Fibroblast of villous mesenchyme (primary cell): ENCODE measurements at regions not wholly inside any gene's neighbourhood (a gene's known extent, or its start where the extent isn't known, plus 50 kb on each side); places are given as distances from the start of the nearest gene placed in this dataset.
"Not testable (repeated sequence)": the region's sequence is repeated elsewhere in the genome, so short reads cannot be mapped to it uniquely, and the experiment has no call there.

Experiments used
- DNase-seq: peaks from one replicate; pipeline ENCODE4 v3.0.0-alpha.2; 2010; ENCODE audit warnings: low read depth
- H3K4me3 ChIP-seq: 2 replicates; pipeline ENCODE4 v1.5.1; 2011; ENCODE audit warnings: low read depth, mild to moderate bottlenecking, low read length
- TF ChIP-seq, protein P1 (sequence below): IDR thresholded peaks from 2 replicates; pipeline ENCODE4 v1.5.1; 2012; ENCODE audit warnings: low read depth, mild to moderate bottlenecking, low read length; ENCODE audit not compliant: insufficient read depth

DNA sequence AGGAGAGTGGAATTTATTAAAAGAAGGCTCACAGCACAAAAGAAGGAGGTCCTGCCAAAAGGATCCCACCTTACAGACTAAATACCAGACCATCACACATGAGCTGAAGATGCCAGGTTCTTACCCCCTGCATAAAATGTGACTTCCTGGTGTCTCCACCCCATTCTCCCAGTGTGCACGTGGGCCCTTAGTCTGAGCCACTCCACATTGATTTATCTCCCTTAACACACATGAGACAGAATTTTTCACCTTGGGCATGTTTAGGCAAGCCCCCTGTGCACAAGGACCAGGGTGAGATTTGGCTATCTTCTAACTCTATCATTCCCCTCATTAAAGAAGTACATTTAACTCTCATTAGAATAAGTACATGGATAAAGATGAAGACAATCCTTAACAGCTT, 916.7 kb downstream of the PLOD2 start:
- no peak overlapping the region for H3K4me3 ChIP-seq

DNA sequence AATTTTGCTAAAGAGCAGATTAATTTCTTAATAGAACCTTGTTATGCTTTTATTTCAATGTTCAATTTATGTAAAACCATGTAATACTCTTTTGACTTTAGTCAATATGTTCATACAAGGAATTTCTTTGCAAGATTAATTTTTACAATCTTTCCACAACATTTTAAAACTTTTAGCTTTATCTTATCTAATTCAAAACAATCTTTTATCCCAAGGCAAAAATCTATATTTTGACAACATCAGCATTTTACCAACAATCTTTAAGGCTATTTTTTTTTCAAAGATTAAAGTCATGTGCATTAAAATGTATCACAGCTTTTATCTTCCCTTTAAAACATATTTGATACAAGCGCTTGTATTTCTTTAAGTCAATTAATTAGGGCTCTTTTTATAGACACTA, 914.7 kb downstream of the PLOD2 start:
- no peak overlapping the region for H3K4me3 ChIP-seq
- TF ChIP-seq, protein P1, sequence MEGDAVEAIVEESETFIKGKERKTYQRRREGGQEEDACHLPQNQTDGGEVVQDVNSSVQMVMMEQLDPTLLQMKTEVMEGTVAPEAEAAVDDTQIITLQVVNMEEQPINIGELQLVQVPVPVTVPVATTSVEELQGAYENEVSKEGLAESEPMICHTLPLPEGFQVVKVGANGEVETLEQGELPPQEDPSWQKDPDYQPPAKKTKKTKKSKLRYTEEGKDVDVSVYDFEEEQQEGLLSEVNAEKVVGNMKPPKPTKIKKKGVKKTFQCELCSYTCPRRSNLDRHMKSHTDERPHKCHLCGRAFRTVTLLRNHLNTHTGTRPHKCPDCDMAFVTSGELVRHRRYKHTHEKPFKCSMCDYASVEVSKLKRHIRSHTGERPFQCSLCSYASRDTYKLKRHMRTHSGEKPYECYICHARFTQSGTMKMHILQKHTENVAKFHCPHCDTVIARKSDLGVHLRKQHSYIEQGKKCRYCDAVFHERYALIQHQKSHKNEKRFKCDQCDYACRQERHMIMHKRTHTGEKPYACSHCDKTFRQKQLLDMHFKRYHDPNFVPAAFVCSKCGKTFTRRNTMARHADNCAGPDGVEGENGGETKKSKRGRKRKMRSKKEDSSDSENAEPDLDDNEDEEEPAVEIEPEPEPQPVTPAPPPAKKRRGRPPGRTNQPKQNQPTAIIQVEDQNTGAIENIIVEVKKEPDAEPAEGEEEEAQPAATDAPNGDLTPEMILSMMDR: no peak
- DNase-seq: no peak

More for the DNA sequence above, 916.7 kb downstream of the PLOD2 start:
- no peak for DNase-seq
- TF ChIP-seq, protein P1: no peak

DNA sequence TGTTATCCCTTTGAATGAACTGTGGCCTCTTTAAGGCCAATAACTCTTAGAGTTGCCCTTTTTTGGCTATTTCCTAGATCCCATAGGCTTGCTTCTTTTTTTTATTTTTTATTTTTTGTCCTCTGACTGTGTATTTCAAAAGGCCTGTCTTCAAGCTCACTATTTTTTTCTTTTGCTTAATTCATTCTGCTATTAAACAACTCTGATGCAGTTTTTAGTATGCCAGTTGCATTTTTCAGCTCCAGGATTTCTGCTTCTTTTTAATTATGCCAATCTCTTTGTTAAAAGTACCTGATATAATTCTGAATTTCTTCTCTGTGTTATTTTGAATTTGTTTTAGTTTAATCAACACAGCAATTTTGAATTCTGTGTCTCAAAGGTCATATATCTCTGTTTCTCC, 912.1 kb downstream of the PLOD2 start:
- TF ChIP-seq, protein P1: no peak
- H3K4me3 ChIP-seq: no peak overlapping the region

DNA sequence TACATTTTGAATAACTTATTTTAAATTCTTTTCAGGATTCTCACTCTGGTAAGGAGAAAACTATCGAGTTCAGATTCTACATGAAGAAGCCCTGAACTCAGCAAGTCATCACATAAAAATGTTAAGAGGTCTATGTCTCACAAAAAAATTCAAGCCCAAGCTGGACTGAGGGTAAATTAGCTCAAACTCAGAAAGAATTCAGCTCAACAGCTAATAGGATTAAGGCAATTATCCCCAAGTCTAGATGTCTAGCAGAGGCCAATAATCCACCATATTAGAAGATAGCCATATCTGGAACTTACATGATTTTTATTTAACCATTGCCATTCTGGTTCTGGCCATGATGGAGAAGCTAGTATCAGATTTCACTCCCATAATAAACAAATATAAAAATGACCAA, 909.7 kb downstream of the PLOD2 start:
- no peak overlapping the region for H3K4me3 ChIP-seq
- DNase-seq: no peak
- TF ChIP-seq, protein P1: no peak

More for the DNA sequence above, 912.1 kb downstream of the PLOD2 start:
- no peak for DNase-seq

DNA sequence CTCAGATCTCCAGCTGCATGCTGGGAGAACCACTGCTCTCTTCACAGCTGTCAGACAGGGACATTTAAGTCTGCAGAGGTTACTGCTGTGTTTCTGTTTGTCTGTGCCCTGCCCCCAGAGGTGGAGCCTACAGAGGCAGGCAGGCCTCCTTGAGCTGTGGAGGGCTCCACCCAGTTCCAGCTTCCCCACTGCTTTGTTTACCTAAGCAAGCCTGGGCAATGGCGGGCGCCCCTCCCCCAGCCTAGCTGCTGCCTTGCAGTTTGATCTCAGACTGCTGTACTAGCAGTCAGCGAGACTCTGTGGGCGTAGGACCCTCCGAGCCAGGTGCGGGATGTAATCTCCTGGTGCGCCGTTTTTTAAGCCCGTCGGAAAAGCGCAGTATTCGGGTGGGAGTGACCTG, 903.0 kb downstream of the PLOD2 start:
- H3K4me3 ChIP-seq, DNase-seq: not testable (repeated sequence)

DNA sequence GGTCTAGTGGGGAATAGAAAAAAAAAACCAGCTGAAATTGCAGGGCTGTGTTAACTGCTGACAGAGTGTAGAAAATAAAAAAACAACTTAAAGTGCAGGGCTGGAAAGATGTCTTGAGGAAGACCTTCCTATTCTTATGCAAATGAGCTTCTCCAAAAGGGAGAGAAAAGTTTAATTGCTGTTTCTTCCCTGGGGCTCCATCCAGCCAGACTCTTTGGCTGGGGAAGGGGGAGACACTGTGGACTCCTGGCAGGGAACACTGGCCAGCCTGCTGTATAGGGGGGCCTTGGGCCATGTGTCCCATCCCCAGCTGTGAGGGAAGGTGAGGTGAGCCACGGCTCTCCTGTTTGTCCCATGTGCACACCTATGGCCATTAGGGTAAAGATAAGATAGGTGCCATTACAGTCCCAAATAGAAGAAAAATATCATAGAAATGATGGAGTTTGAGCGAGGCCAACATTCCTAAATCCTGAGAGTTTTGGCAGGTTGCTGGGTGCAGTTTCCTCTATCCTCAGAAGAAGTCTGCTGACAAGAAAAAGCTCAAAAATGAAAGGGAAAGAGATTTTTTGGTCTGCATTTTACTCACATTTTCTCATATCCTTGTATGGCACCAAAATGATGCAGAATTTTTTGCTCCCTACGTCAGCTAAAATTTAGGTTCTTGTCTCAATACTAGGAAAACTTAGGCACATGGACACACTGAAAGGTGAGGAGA, 901.7 kb downstream of the PLOD2 start:
- TF ChIP-seq, protein P1: no peak
- H3K4me3 ChIP-seq: no peak overlapping the region
- DNase-seq: no peak

DNA sequence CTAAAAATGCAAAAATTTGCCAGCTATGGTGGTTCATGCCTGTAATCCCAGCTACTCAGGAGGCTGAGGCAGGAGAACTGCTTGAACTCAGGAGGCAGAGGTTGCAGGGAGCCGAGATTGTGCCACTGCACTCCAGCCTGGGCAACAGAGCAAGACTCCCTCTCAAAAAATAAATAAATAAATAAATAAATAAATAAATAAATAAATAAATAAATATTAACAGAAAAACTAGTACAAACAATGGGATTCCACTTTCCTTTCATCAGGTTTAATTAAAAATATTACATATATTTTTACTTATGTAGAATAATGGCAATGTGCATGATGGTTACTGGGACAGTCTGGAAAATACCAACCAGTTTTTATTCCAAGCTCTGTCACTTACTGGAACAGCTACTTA, 897.5 kb downstream of the PLOD2 start:
- DNase-seq, H3K4me3 ChIP-seq: not testable (repeated sequence)

DNA sequence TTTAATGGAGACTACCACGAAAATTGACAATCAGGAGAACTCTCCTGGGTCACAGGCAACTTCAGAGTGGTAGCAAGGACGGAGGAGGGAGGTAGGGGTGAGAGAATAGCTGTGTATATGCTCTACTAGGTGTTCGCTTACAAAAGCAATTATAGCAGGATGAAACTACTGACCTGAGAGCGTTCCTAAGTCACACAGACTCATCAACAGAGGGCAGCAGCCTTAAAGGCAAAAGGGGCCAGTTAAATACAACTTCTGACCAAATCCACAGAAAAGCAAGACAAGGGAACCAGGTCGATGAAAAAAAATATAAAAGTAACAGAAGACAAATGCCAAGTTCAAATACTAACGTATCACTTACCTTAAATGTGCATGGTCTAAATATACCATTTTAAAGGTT, 894.6 kb downstream of the PLOD2 start:
- TF ChIP-seq, protein P1: no peak
- DNase-seq: no peak
- no peak overlapping the region for H3K4me3 ChIP-seq
